GM13976 (cell line): ENCODE measurements at regions not wholly inside any gene's neighbourhood (a gene's known extent, or its start where the extent isn't known, plus 50 kb on each side); places are given as distances from the start of the nearest gene placed in this dataset.

Source experiments
- DNase-seq: peaks from one replicate; pipeline ENCODE4 v3.0.0; 2012; ENCODE audit warnings: low spot score
- in situ Hi-C: fragments of 300-500 bp; cut with MboI; formaldehyde crosslinking; loops from one replicate; pipeline ENCODE4 v1.12.0; 2022; ENCODE audit warnings: low sequenced_read_pairs, mixed read lengths, inconsistent platforms; ENCODE audit not compliant: unreplicated experiment
- TF ChIP-seq, protein P1 (sequence below): IDR thresholded peaks from 2 replicates; pipeline ENCODE4 v1.5.1; 2012; ENCODE audit warnings: borderline replicate concordance, mild to moderate bottlenecking; ENCODE audit not compliant: insufficient read depth; ENCODE audit errors: extremely low read depth, missing control alignments, control extremely low read depth

DNA sequence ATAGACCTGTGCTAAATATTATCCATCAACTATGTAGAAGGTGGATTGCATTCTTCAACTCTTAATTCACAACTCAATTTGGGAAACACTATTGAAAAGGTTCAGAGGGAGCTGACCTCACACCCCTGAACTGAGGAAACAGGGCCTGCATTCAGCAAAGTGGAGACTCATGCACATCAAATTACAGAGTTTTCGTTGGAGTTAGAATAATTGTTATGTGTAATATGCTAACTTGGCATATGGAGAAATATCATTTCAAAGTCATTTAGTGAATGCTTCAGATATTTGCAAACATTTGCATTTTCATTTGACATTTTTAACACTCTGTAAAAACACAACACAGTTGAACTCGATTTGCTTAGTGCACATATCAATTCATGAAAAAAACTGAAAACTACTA lies 1102.8 kb upstream of the INTU start:
- in situ Hi-C loops, result no loop called here
- no peak for DNase-seq
- TF ChIP-seq, protein P1, sequence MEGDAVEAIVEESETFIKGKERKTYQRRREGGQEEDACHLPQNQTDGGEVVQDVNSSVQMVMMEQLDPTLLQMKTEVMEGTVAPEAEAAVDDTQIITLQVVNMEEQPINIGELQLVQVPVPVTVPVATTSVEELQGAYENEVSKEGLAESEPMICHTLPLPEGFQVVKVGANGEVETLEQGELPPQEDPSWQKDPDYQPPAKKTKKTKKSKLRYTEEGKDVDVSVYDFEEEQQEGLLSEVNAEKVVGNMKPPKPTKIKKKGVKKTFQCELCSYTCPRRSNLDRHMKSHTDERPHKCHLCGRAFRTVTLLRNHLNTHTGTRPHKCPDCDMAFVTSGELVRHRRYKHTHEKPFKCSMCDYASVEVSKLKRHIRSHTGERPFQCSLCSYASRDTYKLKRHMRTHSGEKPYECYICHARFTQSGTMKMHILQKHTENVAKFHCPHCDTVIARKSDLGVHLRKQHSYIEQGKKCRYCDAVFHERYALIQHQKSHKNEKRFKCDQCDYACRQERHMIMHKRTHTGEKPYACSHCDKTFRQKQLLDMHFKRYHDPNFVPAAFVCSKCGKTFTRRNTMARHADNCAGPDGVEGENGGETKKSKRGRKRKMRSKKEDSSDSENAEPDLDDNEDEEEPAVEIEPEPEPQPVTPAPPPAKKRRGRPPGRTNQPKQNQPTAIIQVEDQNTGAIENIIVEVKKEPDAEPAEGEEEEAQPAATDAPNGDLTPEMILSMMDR, result no peak

GRCh38 chr4:126530996-126531585 lies 1101.7 kb upstream of the INTU start:
- in situ Hi-C loops, result no loop called here
- no peak for DNase-seq
- TF ChIP-seq, protein P1, result no peak

- in situ Hi-C loops, result no loop called here
- TF ChIP-seq, protein P1, result no peak
- no peak for DNase-seq
Measured at GRCh38 chr4:126532527-126532926, 1100.2 kb upstream of the INTU start.

DNA sequence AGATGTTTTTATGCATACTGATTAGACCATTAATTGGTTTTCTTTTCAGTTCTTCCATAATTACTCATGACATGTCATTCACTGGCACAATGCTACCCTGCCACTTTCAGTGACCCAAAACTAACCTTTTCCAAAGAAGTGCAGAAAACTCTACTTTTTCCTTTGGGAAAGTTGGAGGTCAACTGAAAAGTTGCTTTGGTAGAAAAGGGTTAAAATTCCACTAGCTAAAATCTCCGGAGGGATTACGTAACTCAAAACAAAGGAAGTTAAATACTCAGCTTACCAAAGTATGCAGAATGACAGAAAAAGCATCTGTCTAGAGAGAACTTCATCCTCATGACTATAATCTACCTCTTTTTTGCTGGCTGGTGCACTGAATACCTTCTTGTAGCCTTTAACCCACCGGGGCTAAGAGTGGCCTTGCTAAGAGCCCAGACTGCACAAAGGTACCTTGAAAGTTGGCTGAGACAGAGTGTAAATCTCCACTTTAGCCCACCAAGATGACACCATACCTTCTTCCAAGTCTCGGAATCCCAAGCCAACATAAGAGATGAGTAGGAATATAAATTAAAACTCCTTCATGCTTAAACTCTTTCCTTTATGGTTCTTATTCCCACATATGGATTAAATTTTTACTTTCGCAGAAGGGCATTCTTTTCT lies 1099.5 kb upstream of the INTU start:
- no peak for DNase-seq
- TF ChIP-seq, protein P1, result no peak
- in situ Hi-C loops, result no loop called here

DNA sequence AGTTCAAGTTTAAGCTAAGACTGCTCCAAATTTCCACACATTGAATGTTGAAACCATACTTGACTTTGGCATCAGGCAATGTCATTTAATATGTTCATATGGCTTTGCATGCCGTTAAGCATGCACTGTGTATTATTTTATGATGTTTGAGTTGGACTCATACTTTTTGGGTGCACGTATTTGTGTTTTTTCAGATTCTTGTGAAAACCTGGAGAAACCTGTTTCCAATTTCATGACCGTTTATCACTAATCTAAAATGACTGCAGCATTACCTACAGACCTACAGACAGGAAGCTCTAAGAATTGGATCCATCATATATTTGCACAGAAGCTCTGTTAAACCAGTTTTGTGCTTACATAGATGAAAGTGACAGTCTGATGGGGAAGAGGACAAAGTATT lies 1093.0 kb upstream of the INTU start:
- in situ Hi-C loops, result no loop called here
- TF ChIP-seq, protein P1, result no peak
- no peak for DNase-seq

DNA sequence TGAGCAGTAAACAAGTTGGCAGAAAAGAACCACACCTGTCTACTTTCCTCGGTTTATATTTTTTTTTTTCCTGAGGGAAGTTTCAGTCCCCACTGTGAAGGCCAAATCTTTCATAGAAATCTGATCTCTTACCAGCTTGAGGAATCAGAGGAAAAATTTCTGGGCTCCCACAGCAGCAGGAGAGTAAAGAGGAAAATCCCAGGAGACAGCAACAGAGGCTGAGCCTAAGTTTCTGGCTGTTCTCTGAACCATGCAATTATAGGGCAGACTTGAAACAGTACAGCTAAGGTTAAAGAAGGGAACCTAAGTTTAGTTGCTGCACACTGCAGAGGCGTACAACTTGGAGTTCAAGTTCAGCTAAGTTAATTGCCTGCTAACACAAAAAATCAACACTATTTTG lies 1090.9 kb upstream of the INTU start:
- DNase-seq, result no peak
- in situ Hi-C loops, result no loop called here
- TF ChIP-seq, protein P1, result no peak
